GM23248 (cell line): ENCODE measurements at regions not wholly inside any gene's neighbourhood (a gene's known extent, or its start where the extent isn't known, plus 50 kb on each side); places are given as distances from the start of the nearest gene placed in this dataset.
"Not testable (repeated sequence)": the region's sequence is repeated elsewhere in the genome, so short reads cannot be mapped to it uniquely, and the experiment has no call there.

Experiments used
- DNase-seq: peaks from one replicate; pipeline ENCODE4 v3.0.0-alpha.2; 2015
- H2AFZ ChIP-seq: fragments of 200-600 bp; sonication (generic); 2 replicates; pipeline ENCODE4 v1.6.1; 2016; ENCODE audit warnings: antibody characterized with exemption
- H3F3A ChIP-seq: fragments of 200-600 bp; sonication (generic); 2 replicates; pipeline ENCODE4 v1.6.1; 2016; ENCODE audit warnings: mild to moderate bottlenecking, antibody characterized with exemption, mixed run types; ENCODE audit not compliant: insufficient read depth
- H3K27ac ChIP-seq: fragments of 200-600 bp; sonication (generic); 2 replicates; pipeline ENCODE4 v1.5.1; 2016; ENCODE audit warnings: mild to moderate bottlenecking
- H3K27me3 ChIP-seq: fragments of 200-600 bp; sonication (generic); replicated peaks from 2 replicates; pipeline ENCODE4 v1.6.1; 2016; ENCODE audit warnings: mild to moderate bottlenecking; ENCODE audit not compliant: insufficient read depth
- H3K36me3 ChIP-seq: fragments of 200-600 bp; sonication (generic); 2 replicates; pipeline ENCODE4 v1.6.1; 2016; ENCODE audit warnings: low read depth, mild to moderate bottlenecking
- H3K4me1 ChIP-seq: fragments of 200-600 bp; sonication (generic); 2 replicates; pipeline ENCODE4 v1.6.1; 2016; ENCODE audit warnings: mild to moderate bottlenecking; ENCODE audit not compliant: insufficient read depth
- H3K4me2 ChIP-seq: fragments of 200-600 bp; sonication (generic); one replicate; pipeline ENCODE4 v1.6.1; 2016; ENCODE audit warnings: mild to moderate bottlenecking; ENCODE audit not compliant: unreplicated experiment
- H3K4me3 ChIP-seq: fragments of 200-600 bp; sonication (generic); 2 replicates; pipeline ENCODE4 v1.5.1; 2016; ENCODE audit warnings: mild to moderate bottlenecking
- H3K79me2 ChIP-seq: fragments of 200-600 bp; sonication (generic); 2 replicates; pipeline ENCODE4 v1.6.1; 2016; ENCODE audit warnings: mild to moderate bottlenecking; ENCODE audit not compliant: insufficient read depth
- H3K9ac ChIP-seq: fragments of 200-600 bp; sonication (generic); 2 replicates; pipeline ENCODE4 v1.6.1; 2016; ENCODE audit warnings: mild to moderate bottlenecking
- H3K9me2 ChIP-seq: fragments of 200-600 bp; sonication (generic); 2 replicates; pipeline ENCODE4 v1.6.1; 2016; ENCODE audit warnings: mixed run types, mild to moderate bottlenecking, moderate library complexity; ENCODE audit not compliant: insufficient read depth
- H3K9me3 ChIP-seq: fragments of 200-600 bp; sonication (generic); one replicate; pipeline ENCODE4 v1.6.1; 2017; ENCODE audit warnings: low read depth
- H4K20me1 ChIP-seq: fragments of 200-600 bp; sonication (generic); 2 replicates; pipeline ENCODE4 v1.6.0; 2016; ENCODE audit not compliant: insufficient read depth
- EZH2 ChIP-seq: fragments of 200-600 bp; sonication (generic); IDR thresholded peaks from 2 replicates; pipeline ENCODE4 v1.6.1; 2018; ENCODE audit warnings: antibody characterized with exemption, mild to moderate bottlenecking; ENCODE audit not compliant: insufficient read depth, poor library complexity, severe bottlenecking
- EZH2phosphoT487 ChIP-seq: fragments of 200-600 bp; sonication (generic); IDR thresholded peaks from 2 replicates; pipeline ENCODE4 v1.6.1; 2018; ENCODE audit warnings: antibody characterized with exemption, moderate library complexity, mild to moderate bottlenecking, low read depth; ENCODE audit not compliant: insufficient read depth
- WGBS, 2 experiments: methylation state at CpG; one replicate each; pipeline ENCODE4 v1.1.6; 2015 to 2017; ENCODE audit warnings: low lambda C conversion rate in 2 of 2, low coverage in 1 of 2; ENCODE audit errors: missing lambda C conversion rate in 2 of 2; 5-methylcytosine and 5-hydroxymethylcytosine counted together
- in situ Hi-C: fragments of 300-500 bp; cut with MboI; formaldehyde crosslinking; loops from 2 replicates; pipeline ENCODE4 v1.15.0; 2020

DNA sequence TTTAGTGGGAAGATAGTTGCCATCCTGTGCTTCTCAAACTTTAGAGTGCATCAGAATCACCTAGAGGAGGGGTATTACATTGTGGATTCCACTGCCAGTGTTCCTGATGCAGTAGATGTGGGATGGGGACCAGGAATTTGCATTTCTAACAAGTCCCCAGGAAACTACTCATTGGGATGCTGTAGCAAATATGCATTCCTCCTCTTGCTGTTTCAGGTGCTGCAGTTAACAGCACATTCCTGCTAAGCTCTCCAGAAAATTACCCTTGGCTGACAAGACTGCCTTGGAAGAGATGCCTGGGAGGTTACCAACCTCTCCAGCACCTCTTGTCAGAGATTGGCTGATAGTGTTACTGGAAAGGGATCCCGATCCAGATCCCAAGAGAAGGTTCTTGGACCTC lies 270.5 kb downstream of the OSTF1 start:
- Histone ChIP-seq H3K4me2 (no peak overlapping the region), H3K9me2 (no peaks in the 10 kb centered on the region), H4K20me1 (no peaks in the 10 kb centered on the region), H3K27me3 (no peaks in the 10 kb centered on the region), H3K9ac (no peak overlapping the region), H3K36me3 (no peaks in the 10 kb centered on the region), H3F3A (no peaks in the 10 kb centered on the region), H3K9me3 (no peaks in the 10 kb centered on the region), H2AFZ (no peak overlapping the region), H3K4me1 (no peaks in the 10 kb centered on the region), H3K27ac (no peak overlapping the region), H3K79me2 (no peaks in the 10 kb centered on the region), H3K4me3 (no peak overlapping the region)
- in situ Hi-C loops, result no loop called here
- DNase-seq, result no peak
- TF ChIP-seq EZH2 (no peak), EZH2phosphoT487 (no peak)
- WGBS, 2 experiments, result 43 to 48% methylated on average over 1 of the region's 1 CpG

- H3K4me1 ChIP-seq, result no peaks in the 10 kb centered on the region
- H3K27ac ChIP-seq, result no peak overlapping the region
- H3K9ac ChIP-seq, result no peak overlapping the region
- H3K4me2 ChIP-seq, result no peak overlapping the region
- no peaks in the 10 kb centered on the region for H3K27me3 ChIP-seq
- H3K4me3 ChIP-seq, result no peak overlapping the region
- WGBS, 2 experiments, result 47 to 60% methylated on average over 3 of the region's 3 CpGs
- H2AFZ ChIP-seq, result no peak overlapping the region
- in situ Hi-C loops, result no loop called here
- no peaks in the 10 kb centered on the region for H3F3A ChIP-seq
- no peak for DNase-seq
- no peaks in the 10 kb centered on the region for H4K20me1 ChIP-seq
- TF ChIP-seq EZH2phosphoT487, result no peak
- TF ChIP-seq EZH2, result no peak
- H3K9me2 ChIP-seq, result no peaks in the 10 kb centered on the region
- no peaks in the 10 kb centered on the region for H3K79me2 ChIP-seq
- no peaks in the 10 kb centered on the region for H3K36me3 ChIP-seq
- no peaks in the 10 kb centered on the region for H3K9me3 ChIP-seq
These were observed 271.3 kb downstream of the OSTF1 start for GRCh38 chr9:75359638-75360037.

GRCh38 chr9:75360252-75360651 lies 271.9 kb downstream of the OSTF1 start:
- no peaks in the 10 kb centered on the region for H3K79me2 ChIP-seq
- no peak overlapping the region for H3K27ac ChIP-seq
- no peaks in the 10 kb centered on the region for H3F3A ChIP-seq
- H3K9me3 ChIP-seq, result no peaks in the 10 kb centered on the region
- no peak overlapping the region for H3K9ac ChIP-seq
- no peaks in the 10 kb centered on the region for H3K4me1 ChIP-seq
- no peak overlapping the region for H2AFZ ChIP-seq
- no peaks in the 10 kb centered on the region for H3K36me3 ChIP-seq
- no peaks in the 10 kb centered on the region for H3K9me2 ChIP-seq
- no peak for DNase-seq
- no peak overlapping the region for H3K4me2 ChIP-seq
- no peaks in the 10 kb centered on the region for H3K27me3 ChIP-seq
- TF ChIP-seq EZH2 (no peak), EZH2phosphoT487 (no peak)
- WGBS, 2 experiments, result 69 to 76% methylated on average over 3 of the region's 3 CpGs
- no peak overlapping the region for H3K4me3 ChIP-seq
- in situ Hi-C loops, result no loop called here
- no peaks in the 10 kb centered on the region for H4K20me1 ChIP-seq

DNA sequence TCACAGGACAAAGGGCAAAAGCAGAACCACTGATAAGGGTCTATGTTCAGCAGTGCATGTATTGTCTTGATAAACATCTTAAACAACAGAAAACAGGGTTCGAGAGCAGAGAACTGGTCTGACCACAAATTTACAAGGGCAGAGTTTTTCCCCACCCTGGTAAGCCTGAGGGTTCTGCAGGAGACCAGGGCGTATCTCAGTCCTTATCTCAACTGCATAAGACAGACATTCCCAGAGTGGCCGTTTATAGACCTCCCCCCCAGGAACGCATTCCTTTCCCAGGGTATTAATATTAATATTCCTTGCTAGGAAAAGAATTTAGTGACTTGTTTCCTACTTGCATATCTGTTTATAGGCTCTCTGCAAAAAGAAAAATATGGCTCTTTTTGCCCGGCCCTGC lies 274.1 kb downstream of the OSTF1 start:
- H3K27ac ChIP-seq, DNase-seq, H3F3A ChIP-seq, H4K20me1 ChIP-seq, H3K36me3 ChIP-seq, H3K4me1 ChIP-seq, H3K79me2 ChIP-seq, in situ Hi-C loops, H3K27me3 ChIP-seq, H3K9me2 ChIP-seq, H2AFZ ChIP-seq, H3K9me3 ChIP-seq, H3K4me3 ChIP-seq, H3K9ac ChIP-seq, H3K4me2 ChIP-seq: not testable (repeated sequence)
- WGBS, 2 experiments, result 39 to 51% methylated on average over 5 of the region's 5 CpGs

GRCh38 chr9:75365196-75365595 lies 276.9 kb downstream of the OSTF1 start:
- H3K9me3 ChIP-seq, result no peaks in the 10 kb centered on the region
- TF ChIP-seq EZH2 (no peak), EZH2phosphoT487 (no peak)
- no peaks in the 10 kb centered on the region for H3K4me1 ChIP-seq
- no peak overlapping the region for H3K4me3 ChIP-seq
- no peaks in the 10 kb centered on the region for H3K27me3 ChIP-seq
- DNase-seq, result no peak
- no peak overlapping the region for H2AFZ ChIP-seq
- H3K4me2 ChIP-seq, result no peak overlapping the region
- no peaks in the 10 kb centered on the region for H3K79me2 ChIP-seq
- in situ Hi-C loops, result no loop called here
- H3K27ac ChIP-seq, result no peak overlapping the region
- H3K9ac ChIP-seq, result no peak overlapping the region
- H3K9me2 ChIP-seq, result no peaks in the 10 kb centered on the region
- WGBS, 2 experiments, result 17 to 35% methylated on average over 1 of the region's 1 CpG
- H4K20me1 ChIP-seq, result no peaks in the 10 kb centered on the region
- no peaks in the 10 kb centered on the region for H3F3A ChIP-seq
- H3K36me3 ChIP-seq, result no peaks in the 10 kb centered on the region
